Gastrocnemius medialis (tissue), 4 donors: ENCODE measurements at regions not wholly inside any gene's neighbourhood (a gene's known extent, or its start where the extent isn't known, plus 50 kb on each side); places are given as distances from the start of the nearest gene placed in this dataset.

ENCODE experiments used
- POLR2A ChIP-seq, 2 donors: fragments of 450-650 bp; IDR thresholded peaks; one replicate each; pipeline ENCODE4 v1.6.1; 2017; ENCODE audit warnings: antibody characterized with exemption in 2 of 2, mild to moderate bottlenecking in 2 of 2, moderate library complexity in 2 of 2
- TF ChIP-seq, protein P1 (sequence below), 5 experiments: fragments of 450-650 bp in 3 of 5; fragments of 200-600 bp in 2 of 5; sonication (generic) in 2 of 5; IDR thresholded peaks in 4 of 5; conservative IDR thresholded peaks in 1 of 5; 1 replicate in 4 of 5; 2 replicates in 1 of 5; pipeline ENCODE4 v1.5.1; 2016 to 2019; ENCODE audit warnings: antibody characterized with exemption in 5 of 5, mild to moderate bottlenecking in 3 of 5, moderate library complexity in 3 of 5

DNA sequence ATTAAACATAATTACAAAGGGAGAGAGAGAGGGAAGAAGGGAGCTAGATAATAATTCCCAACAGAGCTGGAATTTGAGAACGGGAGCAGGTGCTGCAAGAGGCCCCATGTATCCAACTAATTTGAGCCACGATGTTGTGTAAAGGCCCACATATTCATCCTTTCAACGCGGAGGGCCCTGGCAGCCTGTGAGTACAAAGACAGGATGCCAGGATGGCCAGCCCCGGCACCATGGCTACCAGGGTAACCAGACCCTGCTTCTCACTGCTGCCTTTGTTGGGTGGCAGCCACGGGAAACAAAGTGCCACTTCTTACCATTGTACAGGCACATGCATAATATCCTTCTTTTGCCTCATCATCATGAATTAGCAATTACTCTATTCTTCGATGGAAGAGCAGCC lies 492.0 kb upstream of the NRSN1 start:
- TF ChIP-seq, protein P1, sequence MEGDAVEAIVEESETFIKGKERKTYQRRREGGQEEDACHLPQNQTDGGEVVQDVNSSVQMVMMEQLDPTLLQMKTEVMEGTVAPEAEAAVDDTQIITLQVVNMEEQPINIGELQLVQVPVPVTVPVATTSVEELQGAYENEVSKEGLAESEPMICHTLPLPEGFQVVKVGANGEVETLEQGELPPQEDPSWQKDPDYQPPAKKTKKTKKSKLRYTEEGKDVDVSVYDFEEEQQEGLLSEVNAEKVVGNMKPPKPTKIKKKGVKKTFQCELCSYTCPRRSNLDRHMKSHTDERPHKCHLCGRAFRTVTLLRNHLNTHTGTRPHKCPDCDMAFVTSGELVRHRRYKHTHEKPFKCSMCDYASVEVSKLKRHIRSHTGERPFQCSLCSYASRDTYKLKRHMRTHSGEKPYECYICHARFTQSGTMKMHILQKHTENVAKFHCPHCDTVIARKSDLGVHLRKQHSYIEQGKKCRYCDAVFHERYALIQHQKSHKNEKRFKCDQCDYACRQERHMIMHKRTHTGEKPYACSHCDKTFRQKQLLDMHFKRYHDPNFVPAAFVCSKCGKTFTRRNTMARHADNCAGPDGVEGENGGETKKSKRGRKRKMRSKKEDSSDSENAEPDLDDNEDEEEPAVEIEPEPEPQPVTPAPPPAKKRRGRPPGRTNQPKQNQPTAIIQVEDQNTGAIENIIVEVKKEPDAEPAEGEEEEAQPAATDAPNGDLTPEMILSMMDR (IDR thresholded peaks at IDR 0.05 in 4 of 5, conservative IDR thresholded peaks at IDR 0.05 in 1 of 5): no peak
- no peak for TF ChIP-seq POLR2A (IDR thresholded peaks at IDR 0.05)
